Kidney tubule cell (primary cell): ENCODE measurements at regions not wholly inside any gene's neighbourhood (a gene's known extent, or its start where the extent isn't known, plus 50 kb on each side); places are given as distances from the start of the nearest gene placed in this dataset.

ENCODE experiments used
- DNase-seq: peaks from one replicate; pipeline ENCODE4 v3.0.0-alpha.2; 2018; ENCODE audit warnings: low spot score

DNA sequence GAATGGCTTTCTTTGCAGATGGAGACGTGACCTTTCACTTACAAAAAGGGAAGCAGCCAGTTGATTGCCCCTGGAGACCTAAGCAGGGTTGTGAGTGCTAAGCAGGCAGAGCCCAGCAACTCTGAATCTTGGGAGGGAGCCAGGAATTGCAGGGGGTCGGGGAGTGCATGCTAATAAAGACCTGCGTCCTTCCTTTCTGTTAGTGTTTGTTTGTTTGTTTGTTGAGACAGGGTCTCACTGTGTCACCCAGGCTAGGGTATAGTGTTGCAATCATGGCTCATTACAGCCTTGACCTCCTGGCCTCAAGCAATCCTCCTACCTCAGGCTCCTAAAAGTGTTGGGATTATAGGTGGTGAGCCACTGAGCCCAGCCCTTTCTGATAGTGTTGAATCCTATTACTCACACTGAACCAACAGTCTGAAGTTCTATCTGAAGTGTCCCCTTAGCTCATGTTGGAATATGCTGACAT is 137.4 kb downstream of the CEP135 start:
- DNase-seq: no peak

DNA sequence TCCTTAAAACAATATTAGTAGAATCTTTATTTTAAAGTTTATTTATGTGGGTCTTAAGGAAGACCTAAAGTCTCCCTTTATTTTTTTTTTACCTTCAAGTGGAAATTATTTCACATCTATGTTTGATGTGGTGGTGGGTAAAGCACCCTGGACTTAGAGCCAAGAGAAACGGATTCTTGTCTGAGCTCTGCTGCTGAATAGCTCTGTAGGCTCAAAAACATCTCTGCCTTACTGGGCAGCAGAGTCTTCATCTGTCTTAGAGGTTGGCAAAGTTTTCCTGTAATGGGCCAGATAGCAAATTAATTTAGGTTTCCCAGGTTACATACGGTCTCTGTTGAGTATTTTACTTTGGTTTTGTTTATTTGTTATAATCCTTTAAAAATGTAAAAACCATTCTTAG is 136.5 kb downstream of the CEP135 start:
- DNase-seq: no peak

DNA sequence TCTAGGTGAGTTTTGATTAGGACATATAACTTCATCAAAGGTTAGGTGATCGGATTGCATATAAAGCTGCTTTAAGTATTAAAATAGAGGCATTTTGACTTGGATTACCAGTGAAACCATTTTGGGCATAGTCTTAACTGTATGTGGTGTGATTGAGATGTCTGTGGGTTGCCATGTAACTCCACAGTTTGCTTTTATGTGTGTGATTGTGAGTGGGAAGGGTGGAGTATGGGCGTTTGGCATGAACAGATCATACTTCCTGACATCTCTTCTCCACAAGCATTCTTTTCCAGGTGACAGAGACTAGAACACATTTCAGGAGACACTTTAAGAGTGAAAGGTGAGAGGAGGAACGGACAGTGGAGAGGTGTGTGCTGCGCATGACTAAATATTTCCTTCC is 136.1 kb downstream of the CEP135 start:
- DNase-seq: no peak
